K562 (cell line): ENCODE measurements at regions not wholly inside any gene's neighbourhood (a gene's known extent, or its start where the extent isn't known, plus 50 kb on each side); places are given as distances from the start of the nearest gene placed in this dataset.

Experiments used
- ATAC-seq: fragments of 200-7000 bp; cut with Tn5 transposase; 3 replicates; pipeline ENCODE4 v1.9.1; 2020; ENCODE audit warnings: moderate library complexity
- BruUV-seq: library from RNA; stranded (reverse); fragments of 400-500 nt; replicated peaks from 2 replicates; lab custom pipeline; 2021; lab: Mats Ljungman, UMichigan
- CTCF ChIA-PET: fragments of 300-600 bp; formaldehyde crosslinking; extraction: SDS; loops from one replicate; lab custom pipeline; 2021; ENCODE audit warnings: low intra/inter-chr PET ratio; lab: Yijun Ruan, JAX
- POLR2A ChIA-PET: fragments of 300-600, 350-650 bp; sonication (Branson Sonifier 250); formaldehyde crosslinking; extraction: SDS; loops from one replicate; lab custom pipeline; 2021; ENCODE audit warnings: antibody characterized with exemption, inconsistent platforms; lab: Yijun Ruan, JAX
- DNase-seq, 4 experiments: peaks; one replicate each; pipeline versions ENCODE4 v3.0.0 to v3.0.0-alpha.2; 2011 to 2018; ENCODE audit warnings: low spot score in 3 of 4, mixed read lengths in 3 of 4; ENCODE audit errors: extremely low read depth in 1 of 4
- FAIRE-seq: peaks from 2 replicates; lab custom pipeline; 2011; peaks lifted over from hg19 to GRCh38; lab: Jason Lieb, UNC
- H2AFZ ChIP-seq: 2 replicates; pipeline ENCODE4 v1.6.0; 2011; ENCODE audit warnings: low read depth, low read length, control low read depth, inconsistent platforms
- H3K27ac ChIP-seq: fragments of 200-600 bp; 3 replicates; pipeline ENCODE4 v1.8.0; 2011; ENCODE audit warnings: low read depth, mild to moderate bottlenecking, control low read depth, inconsistent platforms, low read length, moderate library complexity, mixed read lengths; ENCODE audit errors: extremely low read depth
- H3K27me3 ChIP-seq, 2 experiments: fragments of 300-600 bp in 1 of 2; 2 replicates in 1 of 2; 3 replicates in 1 of 2; pipeline versions ENCODE4 v1.6.0 to v1.8.0; 2011; ENCODE audit warnings: inconsistent platforms in 2 of 2, low read length in 2 of 2, mild to moderate bottlenecking in 1 of 2, mixed read lengths in 1 of 2, moderate library complexity in 1 of 2; ENCODE audit not compliant: control insufficient read depth in 2 of 2, insufficient read depth in 2 of 2
- H3K36me3 ChIP-seq: fragments of 300-600 bp; 3 replicates; pipeline ENCODE4 v1.8.0; 2011; ENCODE audit warnings: mild to moderate bottlenecking, low read length, inconsistent platforms; ENCODE audit not compliant: control insufficient read depth, insufficient read depth
- H3K4me1 ChIP-seq, 2 experiments: fragments of 200-600 bp in 1 of 2; replicated peaks in 1 of 2; 2 replicates in 1 of 2; 3 replicates in 1 of 2; pipeline versions ENCODE4 v1.5.1 to v1.8.0; 2011; ENCODE audit warnings: inconsistent platforms in 2 of 2, low read length in 2 of 2, mild to moderate bottlenecking in 1 of 2, mixed read lengths in 1 of 2, moderate library complexity in 1 of 2; ENCODE audit not compliant: control insufficient read depth in 2 of 2, insufficient read depth in 2 of 2
- H3K4me2 ChIP-seq: 2 replicates; pipeline ENCODE4 v1.6.1; 2011; ENCODE audit warnings: low read length, control low read depth, inconsistent platforms, mixed read lengths; ENCODE audit not compliant: insufficient read depth
- H3K4me3 ChIP-seq: fragments of 200-600 bp; sonication (generic), shearing (Covaris generic); 2 replicates; pipeline ENCODE4 v1.5.1; 2016; ENCODE audit warnings: control low read depth, inconsistent platforms
- H3K79me2 ChIP-seq: fragments of 200-600 bp; 3 replicates; pipeline ENCODE4 v1.8.0; 2011; ENCODE audit warnings: low read length, inconsistent platforms; ENCODE audit not compliant: control insufficient read depth, insufficient read depth
- H3K9ac ChIP-seq, 2 experiments: 2 replicates each; pipeline versions ENCODE4 v1.6.0 to v1.6.1; 2011; ENCODE audit warnings: low read depth in 2 of 2, low read length in 2 of 2, control low read depth in 1 of 2, inconsistent platforms in 1 of 2, mild to moderate bottlenecking in 1 of 2, mixed read lengths in 1 of 2; ENCODE audit not compliant: insufficient read depth in 1 of 2
- H3K9me1 ChIP-seq: one replicate; pipeline ENCODE4 v1.6.0; 2011; ENCODE audit warnings: inconsistent platforms, mild to moderate bottlenecking, low read length, moderate library complexity; ENCODE audit not compliant: control insufficient read depth, insufficient read depth
- H3K9me3 ChIP-seq: replicated peaks from 2 replicates; pipeline ENCODE4 v1.5.1; 2011; ENCODE audit warnings: low read depth, low read length, inconsistent platforms; ENCODE audit not compliant: control insufficient read depth, insufficient read depth
- H4K20me1 ChIP-seq: replicated peaks from 2 replicates; pipeline ENCODE4 v1.6.1; 2011; ENCODE audit warnings: low read length, inconsistent platforms, mixed read lengths; ENCODE audit not compliant: control insufficient read depth, insufficient read depth
- BRCA1 ChIP-seq, 2 experiments: fragments of 450-650 bp in 1 of 2; sonication (generic) in 1 of 2; formaldehyde crosslinking in 1 of 2; IDR thresholded peaks; 2 replicates each; pipeline versions ENCODE4 v1.5.0 to v1.6.1; 2017 to 2020; ENCODE audit warnings: mild to moderate bottlenecking in 1 of 2, missing genetic modification reagents in 1 of 2
- CAMTA2 ChIP-seq: fragments of 250-450 bp; sonication (Bioruptor Pico); conservative IDR thresholded peaks from 2 replicates; pipeline ENCODE4 v1.5.1; 2022
- CEBPG ChIP-seq, 3 experiments: fragments of 200-800 bp in 1 of 3; sonication (Bioruptor generic) in 1 of 3; sonication (generic) in 1 of 3; formaldehyde crosslinking in 1 of 3; IDR thresholded peaks in 2 of 3; conservative IDR thresholded peaks in 1 of 3; 2 replicates each; pipeline versions ENCODE4 v1.6.1 to v1.8.0; 2016 to 2022; ENCODE audit warnings: missing compliant biosample characterization in 2 of 3, missing genetic modification characterization in 2 of 3, mild to moderate bottlenecking in 1 of 3, missing genetic modification reagents in 1 of 3
- ELF2 ChIP-seq: fragments of 250-450 bp; sonication (Bioruptor Pico); IDR thresholded peaks from 2 replicates; pipeline ENCODE4 v1.5.0; 2021; ENCODE audit warnings: mild to moderate bottlenecking
- EP400 ChIP-seq: fragments of 450-650 bp; IDR thresholded peaks from 2 replicates; pipeline ENCODE4 v1.6.1; 2017; ENCODE audit warnings: antibody characterized with exemption, mild to moderate bottlenecking, moderate library complexity
- HMG20B ChIP-seq: fragments of 250-450 bp; sonication (Bioruptor Pico); IDR thresholded peaks from 2 replicates; pipeline ENCODE4 v1.5.0; 2021; ENCODE audit warnings: mild to moderate bottlenecking
- IFI16 ChIP-seq: fragments of 250-450 bp; sonication (Bioruptor Pico); IDR thresholded peaks from 2 replicates; pipeline ENCODE4 v2.1.2; 2022; ENCODE audit warnings: mild to moderate bottlenecking, inconsistent platforms
- IRF2 ChIP-seq: sonication (generic); formaldehyde crosslinking; IDR thresholded peaks from 2 replicates; pipeline ENCODE4 v1.8.1; 2022; ENCODE audit warnings: mild to moderate bottlenecking, missing genetic modification reagents
- KDM2B ChIP-seq: fragments of 250-450 bp; sonication (Bioruptor Pico); IDR thresholded peaks from 2 replicates; pipeline ENCODE4 v1.8.0; 2021; ENCODE audit warnings: mild to moderate bottlenecking, moderate library complexity
- NR1H2 ChIP-seq: sonication (generic); formaldehyde crosslinking; IDR thresholded peaks from 2 replicates; pipeline ENCODE4 v1.4.0; 2020; ENCODE audit warnings: mild to moderate bottlenecking, missing genetic modification reagents
- NUFIP1 ChIP-seq: fragments of 450-650 bp; IDR thresholded peaks from 2 replicates; pipeline ENCODE4 v1.6.1; 2018; ENCODE audit not compliant: partially characterized antibody
- POLR2A ChIP-seq: fragments of 450-650 bp; conservative IDR thresholded peaks from 2 replicates; pipeline ENCODE4 v1.6.1; 2016
- SAFB ChIP-seq: fragments of 200-400 bp; formaldehyde crosslinking; IDR thresholded peaks from 2 replicates; pipeline ENCODE4 v1.6.1; 2017; ENCODE audit warnings: low read depth, low read length, borderline replicate concordance
- ZNF217 ChIP-seq: sonication (generic); formaldehyde crosslinking; IDR thresholded peaks from 2 replicates; pipeline ENCODE4 v1.8.0; 2022; ENCODE audit warnings: mild to moderate bottlenecking, missing genetic modification reagents
- ZNF444 ChIP-seq: fragments of 250-450 bp; sonication (Bioruptor Pico); IDR thresholded peaks from 2 replicates; pipeline ENCODE4 v1.4.0; 2020; ENCODE audit warnings: mild to moderate bottlenecking, moderate library complexity
- ZNF655 ChIP-seq: fragments of 250-450 bp; sonication (Bioruptor Pico); IDR thresholded peaks from 2 replicates; pipeline ENCODE4 v1.5.0; 2021
- ZNF76 ChIP-seq: fragments of 250-450 bp; sonication (Bioruptor Pico); IDR thresholded peaks from 2 replicates; pipeline ENCODE4 v1.4.0; 2020; ENCODE audit warnings: mild to moderate bottlenecking, moderate library complexity, borderline replicate concordance
- WGBS: fragments of 100-300 bp; shearing (Covaris generic); methylation state at CpG from one replicate; pipeline ENCODE4 v1.1.6; 2016; ENCODE audit warnings: low coverage, mixed read lengths; ENCODE audit not compliant: insufficient coverage; ENCODE audit errors: missing lambda C conversion rate; 5-methylcytosine and 5-hydroxymethylcytosine counted together
- in situ Hi-C: fragments of 300-500 bp; cut with MboI; formaldehyde crosslinking; loops from 4 replicates; pipeline ENCODE4 v1.15.0; 2018; ENCODE audit warnings: inconsistent platforms, mixed read lengths
- intact Hi-C: fragments of 100-400 bp; cut with micrococcal nuclease; formaldehyde crosslinking; loops from 2 replicates; pipeline ENCODE4 v1.14.2; 2022
- TF ChIP-seq, protein P1 (sequence below): fragments of 250-450 bp; sonication (Bioruptor Pico); IDR thresholded peaks from 2 replicates; pipeline ENCODE4 v1.4.0; 2020

DNA sequence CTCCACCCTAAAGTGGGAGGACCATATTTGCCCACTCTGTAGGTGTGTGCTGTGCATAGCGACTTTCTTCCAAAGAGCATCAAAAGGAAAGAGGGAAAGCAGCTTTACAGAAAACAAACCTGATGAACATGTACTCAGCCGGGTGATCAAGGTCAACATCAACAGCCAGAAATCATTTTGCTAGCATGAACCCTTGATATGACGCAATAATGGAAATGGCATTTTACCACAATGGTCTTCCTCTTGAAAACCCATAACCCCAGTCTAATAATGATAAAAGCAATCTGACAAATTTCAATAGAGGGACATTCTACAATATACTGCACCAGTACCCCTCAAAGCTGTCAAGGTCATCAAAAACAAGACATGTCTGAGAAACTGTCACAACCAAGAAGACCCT is 350.2 kb downstream of the FBXO15 start:
- CTCF ChIA-PET: no interaction called here

DNA sequence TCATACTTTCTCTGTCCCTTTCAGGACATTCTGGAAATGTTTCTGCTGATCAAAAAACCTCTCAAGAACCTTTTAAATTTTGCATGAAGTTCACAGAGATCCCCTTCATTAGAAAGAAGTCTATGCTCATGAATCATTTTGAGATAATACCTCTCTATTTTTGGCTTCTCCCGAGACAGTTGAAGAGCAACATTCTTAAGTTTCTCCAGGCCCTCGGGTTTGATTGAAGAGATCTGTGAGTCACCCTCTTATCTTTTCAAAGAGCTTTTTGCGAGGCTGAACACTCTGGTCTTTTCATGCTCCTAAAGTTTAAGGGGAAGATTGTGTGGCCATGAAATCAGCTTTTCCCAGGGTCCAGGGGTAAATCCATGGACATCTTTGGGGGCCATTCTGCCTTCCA is 354.2 kb downstream of the FBXO15 start:
- ChIA-PET CTCF (no interaction called here), POLR2A (no interaction called here)
- FAIRE-seq: no peak
- ATAC-seq: no peak
- intact Hi-C loops: no loop called here
- Histone ChIP-seq H3K27ac (no peak overlapping the region), H3K79me2 (no peaks in the 10 kb centered on the region), H4K20me1 (no peaks in the 10 kb centered on the region), H3K4me3 (no peak overlapping the region), H3K9me1 (no peaks in the 10 kb centered on the region), H3K36me3 (no peaks in the 10 kb centered on the region), H3K27me3 (no peaks in the 10 kb centered on the region), H2AFZ (no peak overlapping the region), H3K4me1 (no peaks in the 10 kb centered on the region), H3K9ac (no peak overlapping the region), H3K4me2 (no peak overlapping the region), H3K9me3 (no peaks in the 10 kb centered on the region)
- in situ Hi-C loops: no loop called here
- WGBS: 0% methylated on average over 3 of the region's 3 CpGs
- no TSS peak for BruUV-seq
- no peak for DNase-seq
- TF ChIP-seq IRF2 (CRISPR knock-in tag): no peak
- no peak for TF ChIP-seq ELF2 (CRISPR knock-in tag)
- TF ChIP-seq ZNF76 (CRISPR knock-in tag): no peak
- no peak for TF ChIP-seq BRCA1 (IDR thresholded peaks at IDR 0.05)
- no peak for TF ChIP-seq BRCA1 (CRISPR knock-in tag; IDR thresholded peaks at IDR 0.05)
- no peak for TF ChIP-seq ZNF444
- no peak for TF ChIP-seq KDM2B (CRISPR knock-in tag)
- no peak for TF ChIP-seq ZNF655 (CRISPR knock-in tag)
- TF ChIP-seq SAFB: no peak
- no peak for TF ChIP-seq CAMTA2 (CRISPR knock-in tag)
- TF ChIP-seq NR1H2 (CRISPR knock-in tag): no peak
- TF ChIP-seq, protein P1, sequence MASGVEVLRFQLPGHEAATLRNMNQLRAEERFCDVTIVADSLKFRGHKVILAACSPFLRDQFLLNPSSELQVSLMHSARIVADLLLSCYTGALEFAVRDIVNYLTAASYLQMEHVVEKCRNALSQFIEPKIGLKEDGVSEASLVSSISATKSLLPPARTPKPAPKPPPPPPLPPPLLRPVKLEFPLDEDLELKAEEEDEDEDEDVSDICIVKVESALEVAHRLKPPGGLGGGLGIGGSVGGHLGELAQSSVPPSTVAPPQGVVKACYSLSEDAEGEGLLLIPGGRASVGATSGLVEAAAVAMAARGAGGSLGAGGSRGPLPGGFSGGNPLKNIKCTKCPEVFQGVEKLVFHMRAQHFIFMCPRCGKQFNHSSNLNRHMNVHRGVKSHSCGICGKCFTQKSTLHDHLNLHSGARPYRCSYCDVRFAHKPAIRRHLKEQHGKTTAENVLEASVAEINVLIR (CRISPR knock-in tag): no peak
- no peak for TF ChIP-seq POLR2A
- TF ChIP-seq EP400: no peak
- TF ChIP-seq ZNF217 (CRISPR knock-in tag): no peak
- no peak for TF ChIP-seq NUFIP1

More for the DNA sequence above, 350.2 kb downstream of the FBXO15 start:
- TF ChIP-seq IFI16 (CRISPR knock-in tag) (no peak), HMG20B (CRISPR knock-in tag) (no peak), CEBPG (CRISPR knock-in tag; IDR thresholded peaks at IDR 0.05) (no peak), CEBPG (tag; conservative IDR thresholded peaks at IDR 0.05 in 1 of 2, IDR thresholded peaks at IDR 0.05 in 1 of 2) (peak in 1 of 2 experiments; percentile 56; a peak in 1 of 4 replicates)
- H3K27ac ChIP-seq: no peak overlapping the region
- H3K4me1 ChIP-seq: no peaks in the 10 kb centered on the region
- no peak overlapping the region for H2AFZ ChIP-seq
- H3K9me1 ChIP-seq: no peaks in the 10 kb centered on the region
- no peaks in the 10 kb centered on the region for H3K27me3 ChIP-seq
- DNase-seq (no peak), FAIRE-seq (no peak), ATAC-seq (no peak)
- POLR2A ChIA-PET: no interaction called here
- no peaks in the 10 kb centered on the region for H3K79me2 ChIP-seq
- H4K20me1 ChIP-seq: no peaks in the 10 kb centered on the region
- BruUV-seq: no TSS peak
- no peak overlapping the region for H3K9ac ChIP-seq
- in situ Hi-C loops: no loop called here
- H3K4me3 ChIP-seq: no peak overlapping the region
- H3K9me3 ChIP-seq: no peaks in the 10 kb centered on the region
- intact Hi-C loops: no loop called here
- no peak overlapping the region for H3K4me2 ChIP-seq
- no peaks in the 10 kb centered on the region for H3K36me3 ChIP-seq
- 0% methylated on average over 3 of the region's 3 CpGs for WGBS
